H1 (cell line): ENCODE measurements at regions not wholly inside any gene's neighbourhood (a gene's known extent, or its start where the extent isn't known, plus 50 kb on each side); places are given as distances from the start of the nearest gene placed in this dataset.

Experiments used
- CTCF ChIA-PET: fragments of 300-600 bp; sonication (Branson Sonifier 250); formaldehyde crosslinking; loops from one replicate; lab custom pipeline; 2021; ENCODE audit not compliant: partially characterized antibody; lab: Charles Lee
- POLR2A ChIA-PET: fragments of 300-600 bp; sonication (Branson Sonifier 250); formaldehyde crosslinking; loops from one replicate; lab custom pipeline; 2021; ENCODE audit warnings: inconsistent platforms; ENCODE audit not compliant: partially characterized antibody; lab: Charles Lee
- DNase-seq, 2 experiments: peaks; one replicate each; pipeline versions ENCODE4 v3.0.0 to v3.0.0-alpha.2; 2010 to 2022; ENCODE audit warnings: low spot score in 2 of 2, low read depth in 1 of 2, mixed read lengths in 1 of 2
- FAIRE-seq: peaks from 2 replicates; lab custom pipeline; 2011; peaks lifted over from hg19 to GRCh38; lab: Jason Lieb, UNC
- H2AFZ ChIP-seq: 2 replicates; pipeline ENCODE4 v1.8.1; 2012; ENCODE audit warnings: low read length, inconsistent platforms
- H2AK5ac ChIP-seq: 2 replicates; pipeline ENCODE4 v1.6.1; 2013; ENCODE audit warnings: low read depth, low read length
- H2BK120ac ChIP-seq: replicated peaks from 2 replicates; pipeline ENCODE3; 2013; ENCODE audit warnings: low read depth, low read length, inconsistent platforms
- H2BK12ac ChIP-seq: 2 replicates; pipeline ENCODE4 v1.6.1; 2013; ENCODE audit warnings: low read depth, low read length
- H2BK15ac ChIP-seq: 2 replicates; pipeline ENCODE4 v1.6.1; 2013; ENCODE audit warnings: low read length
- H2BK20ac ChIP-seq: 2 replicates; pipeline ENCODE4 v1.6.1; 2013; ENCODE audit warnings: low read length
- H2BK5ac ChIP-seq: 2 replicates; pipeline ENCODE4 v1.6.1; 2013; ENCODE audit warnings: low read depth, low read length
- H3K14ac ChIP-seq: 2 replicates; pipeline ENCODE4 v1.6.1; 2013; ENCODE audit warnings: inconsistent platforms; ENCODE audit not compliant: insufficient read length
- H3K18ac ChIP-seq: 2 replicates; pipeline ENCODE4 v1.6.1; 2013; ENCODE audit warnings: low read length; ENCODE audit errors: extremely low read depth
- H3K23ac ChIP-seq: 2 replicates; pipeline ENCODE4 v1.6.1; 2013; ENCODE audit warnings: inconsistent platforms; ENCODE audit not compliant: insufficient read length
- H3K23me2 ChIP-seq: 2 replicates; pipeline ENCODE4 v1.6.1; 2013; ENCODE audit warnings: low read depth, low read length
- H3K27ac ChIP-seq: 2 replicates; pipeline ENCODE4 v1.6.1; 2011; ENCODE audit warnings: low read depth, low read length, inconsistent platforms
- H3K27me3 ChIP-seq, 4 experiments: replicated peaks in 1 of 4; 1 replicate in 1 of 4; 2 replicates in 3 of 4; pipeline versions ENCODE4 v1.6.1 to v1.8.1; 2011 to 2013; ENCODE audit warnings: low read length in 3 of 4, mild to moderate bottlenecking in 3 of 4, inconsistent platforms in 2 of 4, mixed read lengths in 2 of 4, moderate library complexity in 1 of 4; ENCODE audit not compliant: control insufficient read depth in 3 of 4, insufficient read depth in 3 of 4; ENCODE audit errors: extremely low read depth in 1 of 4
- H3K36me3 ChIP-seq, 4 experiments: 2 replicates each; pipeline versions ENCODE4 v1.6.1 to v1.8.1; 2011 to 2013; ENCODE audit warnings: mild to moderate bottlenecking in 4 of 4, low read length in 3 of 4, moderate library complexity in 2 of 4, control low read depth in 1 of 4, inconsistent platforms in 1 of 4; ENCODE audit not compliant: insufficient read depth in 4 of 4, control insufficient read depth in 2 of 4
- H3K4ac ChIP-seq: replicated peaks from 2 replicates; pipeline ENCODE3; 2013; ENCODE audit warnings: low read length, low read depth, mixed read lengths, inconsistent platforms; ENCODE audit not compliant: insufficient read length
- H3K4me1 ChIP-seq, 4 experiments: replicated peaks in 1 of 4; 1 replicate in 1 of 4; 2 replicates in 3 of 4; pipeline versions ENCODE4 v1.6.1 to v1.8.1; 2011 to 2013; ENCODE audit warnings: low read length in 3 of 4, inconsistent platforms in 2 of 4, mixed read lengths in 1 of 4; ENCODE audit not compliant: insufficient read depth in 4 of 4, control insufficient read depth in 3 of 4
- H3K4me2 ChIP-seq, 2 experiments: 2 replicates each; pipeline versions ENCODE4 v1.6.1 to v1.8.1; 2011 to 2013; ENCODE audit warnings: low read depth in 2 of 2, low read length in 2 of 2, control low read depth in 1 of 2, inconsistent platforms in 1 of 2, mild to moderate bottlenecking in 1 of 2; ENCODE audit not compliant: insufficient read depth in 1 of 2
- H3K4me3 ChIP-seq, 4 experiments: fragments of 200-600, 300-600 bp in 1 of 4; sonication (generic), shearing (Covaris generic), sonication (Bioruptor Twin) in 1 of 4; 2 replicates each; pipeline versions ENCODE4 v1.5.1 to v1.8.1; 2011 to 2016; ENCODE audit warnings: low read length in 4 of 4, low read depth in 3 of 4, control low read depth in 2 of 4, inconsistent platforms in 2 of 4, mild to moderate bottlenecking in 2 of 4, mixed read lengths in 1 of 4, moderate library complexity in 1 of 4; ENCODE audit not compliant: insufficient read depth in 2 of 4; ENCODE audit errors: extremely low read depth in 1 of 4
- H3K56ac ChIP-seq: replicated peaks from 2 replicates; pipeline ENCODE3; 2013; ENCODE audit warnings: low read depth, mild to moderate bottlenecking, mixed read lengths, low read length, inconsistent platforms; ENCODE audit not compliant: insufficient read length
- H3K79me1 ChIP-seq: 2 replicates; pipeline ENCODE4 v1.6.1; 2013; ENCODE audit warnings: low read depth, low read length, control low read depth
- H3K79me2 ChIP-seq, 2 experiments: 2 replicates each; pipeline versions ENCODE4 v1.6.1 to v1.8.1; 2012 to 2013; ENCODE audit warnings: low read length in 2 of 2, mild to moderate bottlenecking in 2 of 2, inconsistent platforms in 1 of 2; ENCODE audit not compliant: insufficient read depth in 2 of 2, control insufficient read depth in 1 of 2
- H3K9ac ChIP-seq, 4 experiments: replicated peaks in 1 of 4; 1 replicate in 1 of 4; 2 replicates in 3 of 4; pipeline versions ENCODE4 v1.6.1 to v1.8.1; 2011 to 2013; ENCODE audit warnings: low read depth in 3 of 4, low read length in 3 of 4, control low read depth in 2 of 4, mild to moderate bottlenecking in 2 of 4, moderate library complexity in 2 of 4, inconsistent platforms in 1 of 4; ENCODE audit errors: extremely low read depth in 1 of 4
- H3K9me3 ChIP-seq, 2 experiments: 2 replicates each; pipeline versions ENCODE4 v1.6.1 to v1.8.1; 2012 to 2013; ENCODE audit warnings: mild to moderate bottlenecking in 2 of 2, moderate library complexity in 2 of 2, control low read depth in 1 of 2, inconsistent platforms in 1 of 2, low read depth in 1 of 2, low read length in 1 of 2, mixed read lengths in 1 of 2; ENCODE audit not compliant: insufficient read depth in 2 of 2
- H4K20me1 ChIP-seq, 2 experiments: replicated peaks in 1 of 2; 2 replicates each; pipeline versions ENCODE3 to v1.8.1; 2011 to 2013; ENCODE audit warnings: inconsistent platforms in 2 of 2, low read length in 2 of 2, mild to moderate bottlenecking in 1 of 2; ENCODE audit not compliant: insufficient read depth in 2 of 2, control insufficient read depth in 1 of 2
- H4K5ac ChIP-seq: 2 replicates; pipeline ENCODE4 v1.6.1; 2013; ENCODE audit warnings: low read length, low read depth, mixed read lengths, inconsistent platforms; ENCODE audit not compliant: insufficient read length
- H4K8ac ChIP-seq: 2 replicates; pipeline ENCODE4 v1.8.0; 2013; ENCODE audit warnings: mild to moderate bottlenecking, moderate library complexity, low read length, inconsistent platforms; ENCODE audit not compliant: insufficient read depth; ENCODE audit errors: extremely low read depth
- H4K91ac ChIP-seq: replicated peaks from 2 replicates; pipeline ENCODE3; 2013; ENCODE audit warnings: low read length, mixed read lengths, inconsistent platforms; ENCODE audit not compliant: insufficient read length
- CEBPB ChIP-seq: IDR thresholded peaks from 2 replicates; pipeline ENCODE4 v1.6.1; 2012; ENCODE audit warnings: low read depth, low read length
- E2F6 ChIP-seq: IDR thresholded peaks from 2 replicates; pipeline ENCODE4 v1.6.1; 2012; ENCODE audit warnings: inconsistent platforms
- EZH2 ChIP-seq: fragments of 200-600 bp; sonication (generic); IDR thresholded peaks from 2 replicates; pipeline ENCODE4 v1.7.1; 2012; ENCODE audit warnings: low read depth, mild to moderate bottlenecking, moderate library complexity, low read length, inconsistent platforms; ENCODE audit not compliant: severe bottlenecking
- GABPA ChIP-seq: IDR thresholded peaks from 2 replicates; pipeline ENCODE4 v1.6.1; 2011; ENCODE audit warnings: mild to moderate bottlenecking, low read length, moderate library complexity, borderline replicate concordance; ENCODE audit not compliant: insufficient read depth
- HDAC6 ChIP-seq: IDR thresholded peaks from one replicate; pipeline ENCODE4 v1.7.1; 2012; ENCODE audit warnings: low read depth, mild to moderate bottlenecking, inconsistent platforms, low read length, moderate library complexity
- JUN ChIP-seq: IDR thresholded peaks from 2 replicates; pipeline ENCODE4 v1.6.1; 2011; ENCODE audit warnings: low read depth, mild to moderate bottlenecking, improper control_type of control experiment, low read length
- NANOG ChIP-seq: IDR thresholded peaks from 2 replicates; pipeline ENCODE4 v1.6.1; 2011; ENCODE audit warnings: low read length, low read depth, mild to moderate bottlenecking, inconsistent platforms; ENCODE audit not compliant: insufficient read depth, poor library complexity, severe bottlenecking
- RAD21 ChIP-seq, 2 experiments: IDR thresholded peaks in 1 of 2; conservative IDR thresholded peaks in 1 of 2; 2 replicates each; pipeline ENCODE4 v1.6.1; 2011; ENCODE audit warnings: low read depth in 2 of 2, low read length in 2 of 2, improper control_type of control experiment in 1 of 2, inconsistent platforms in 1 of 2, mild to moderate bottlenecking in 1 of 2, moderate library complexity in 1 of 2
- RBBP5 ChIP-seq: IDR thresholded peaks from 2 replicates; pipeline ENCODE4 v1.7.1; 2012; ENCODE audit warnings: low read depth, mild to moderate bottlenecking, inconsistent platforms, low read length, moderate library complexity, borderline replicate concordance
- SIRT6 ChIP-seq: IDR thresholded peaks from one replicate; pipeline ENCODE4 v1.7.1; 2012; ENCODE audit warnings: low read length, inconsistent platforms
- SP2 ChIP-seq: IDR thresholded peaks from 2 replicates; pipeline ENCODE4 v1.6.1; 2012; ENCODE audit warnings: mild to moderate bottlenecking, low read length, inconsistent platforms
- WGBS, 2 experiments: shearing (Covaris generic) in 1 of 2; methylation state at CpG; one replicate each; pipeline versions ENCODE4 v1.1.6 to v1.1.7; 2013 to 2015; ENCODE audit warnings: low lambda C conversion rate in 2 of 2, mixed read lengths in 2 of 2, inconsistent platforms in 1 of 2, low coverage in 1 of 2, missing lambda C conversion rate in 1 of 2; ENCODE audit not compliant: insufficient replicate concordance in 2 of 2, insufficient coverage in 1 of 2, insufficient read length in 1 of 2; ENCODE audit errors: extremely low coverage in 1 of 2, missing lambda C conversion rate in 1 of 2; 5-methylcytosine and 5-hydroxymethylcytosine counted together
- TF ChIP-seq, protein P1 (sequence below): IDR thresholded peaks from 2 replicates; pipeline ENCODE4 v1.6.1; 2011; ENCODE audit warnings: low read depth, mild to moderate bottlenecking, low read length; ENCODE audit not compliant: insufficient read depth

GRCh38 chr16:63363738-63364137, 1327.5 kb upstream of the CDH8 start:
- Histone ChIP-seq H4K20me1 (no peaks in the 10 kb centered on the region), H3K36me3 (no peaks in the 10 kb centered on the region; a peak in 1 of 8 replicates), H3K4ac (no peak overlapping the region), H3K9me3 (no peaks in the 10 kb centered on the region), H2BK12ac (no peak overlapping the region), H3K18ac (no peak overlapping the region), H2AFZ (no peak overlapping the region), H2BK120ac (no peak overlapping the region), H2BK15ac (no peak overlapping the region), H3K4me3 (no peak overlapping the region), H4K91ac (no peak overlapping the region), H2BK5ac (no peak overlapping the region), H4K5ac (no peak overlapping the region), H3K27me3 (no peaks in the 10 kb centered on the region), H2AK5ac (no peak overlapping the region), H3K23me2 (no peaks in the 10 kb centered on the region), H3K14ac (no peak overlapping the region), H3K23ac (no peak overlapping the region), H3K56ac (no peak overlapping the region), H3K9ac (no peak overlapping the region), H3K79me1 (no peaks in the 10 kb centered on the region), H4K8ac (no peak overlapping the region), H3K79me2 (no peaks in the 10 kb centered on the region), H2BK20ac (no peak overlapping the region), H3K27ac (no peak overlapping the region), H3K4me2 (no peak overlapping the region), H3K4me1 (no peaks in the 10 kb centered on the region)
- DNase-seq (no peak), FAIRE-seq (no peak)
- 91% methylated on average over 4 of the region's 4 CpGs; no CpG with 5 or more reads in 1 of the 2 experiments for WGBS, 2 experiments
- TF ChIP-seq JUN: no peak
- TF ChIP-seq, protein P1, sequence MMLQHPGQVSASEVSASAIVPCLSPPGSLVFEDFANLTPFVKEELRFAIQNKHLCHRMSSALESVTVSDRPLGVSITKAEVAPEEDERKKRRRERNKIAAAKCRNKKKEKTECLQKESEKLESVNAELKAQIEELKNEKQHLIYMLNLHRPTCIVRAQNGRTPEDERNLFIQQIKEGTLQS: no peak
- no peak for TF ChIP-seq SP2
- no peak for TF ChIP-seq RAD21 (IDR thresholded peaks at IDR 0.05 in 1 of 2, conservative IDR thresholded peaks at IDR 0.05 in 1 of 2; ENCODE audit: low read depth in 2 of 2, low read length in 2 of 2)
- no peak for TF ChIP-seq NANOG
- TF ChIP-seq RBBP5: no peak
- no peak for TF ChIP-seq E2F6
- TF ChIP-seq SIRT6: no peak
- no peak for TF ChIP-seq CEBPB
- no peak for TF ChIP-seq GABPA
- no peak for TF ChIP-seq EZH2
- TF ChIP-seq HDAC6: no peak
- ChIA-PET CTCF (no interaction called here), POLR2A (no interaction called here)
